ENCODE measurements at regions not wholly inside any gene's neighbourhood (a gene's known extent, or its start where the extent isn't known, plus 50 kb on each side); places are given as distances from the start of the nearest gene placed in this dataset.

- FAIRE-seq = no peak
- ChIA-PET CTCF (no interaction called here), RAD21 (ENCODE audit: unreplicated experiment) (no interaction called here), POLR2A (no interaction called here), SMC1A (ENCODE audit: uncharacterized antibody, unreplicated experiment) (interaction anchor here (0.7 kb wide), 1 partner anchor 34 kb away, joined by 3 read pairs; no protein-coding TSS in a partner anchor)
- 46% methylated on average over 2 of the region's 2 CpGs for WGBS (ENCODE audit: insufficient coverage, insufficient replicate concordance, low lambda C conversion rate, missing lambda C conversion rate)
- in situ Hi-C loops (cut with MboI) (no loop called here), intact Hi-C loops (cut with micrococcal nuclease; ENCODE audit: unreplicated experiment) (no loop called here)
- Histone ChIP-seq H3K79me2 (ENCODE audit: control insufficient read depth, insufficient read depth, low read length) (no peaks in the 10 kb centered on the region), H3K4me3 (no peak overlapping the region), H3K27ac (ENCODE audit: control insufficient read depth, insufficient read depth) (no peak overlapping the region), H3K9me3 (replicated peaks; ENCODE audit: control insufficient read depth, insufficient read depth, low read length) (no peaks in the 10 kb centered on the region; the same call in 2 of the 3 replicates), H3K4me2 (ENCODE audit: control insufficient read depth, insufficient read depth) (no peak overlapping the region), H3K9ac (ENCODE audit: control insufficient read depth, insufficient read depth, low read length) (no peak overlapping the region), H3K27me3 (replicated peaks in 1 of 2; ENCODE audit: control insufficient read depth in 2 of 2, insufficient read depth in 2 of 2, low read length in 1 of 2) (no peaks in the 10 kb centered on the region), H2AFZ (ENCODE audit: control insufficient read depth, low read depth, low read length) (no peak overlapping the region), H4K20me1 (ENCODE audit: control insufficient read depth, insufficient read depth) (no peaks in the 10 kb centered on the region), H3K4me1 (ENCODE audit: control insufficient read depth, insufficient read depth, low read length) (no peaks in the 10 kb centered on the region), H3K36me3 (ENCODE audit: control insufficient read depth in 2 of 2, insufficient read depth in 2 of 2, low read length in 1 of 2) (no peaks in the 10 kb centered on the region)
- no peak for DNase-seq (ENCODE audit: low read depth, low spot score)
- TF ChIP-seq TCF12 (IDR thresholded peaks at IDR 0.05; ENCODE audit: low read depth, low read length) = no peak
- TF ChIP-seq HDAC6 (IDR thresholded peaks at IDR 0.05; ENCODE audit: unreplicated experiment) = no peak
- no peak for TF ChIP-seq ZBTB33 (IDR thresholded peaks at IDR 0.05)
- no peak for TF ChIP-seq ZNF24 (IDR thresholded peaks at IDR 0.05)
- no peak for TF ChIP-seq USF1 (IDR thresholded peaks at IDR 0.05; ENCODE audit: borderline replicate concordance, extremely low read length, insufficient read depth, low read depth, low read length)
- TF ChIP-seq IKZF2 (IDR thresholded peaks at IDR 0.05) = no peak
- TF ChIP-seq SKIL (IDR thresholded peaks at IDR 0.05; ENCODE audit: low read depth, poor library complexity, severe bottlenecking) = no peak
- no peak for ATAC-seq
- BruUV-seq (replicated peaks) = no TSS peak
Observed at GRCh38 chr11:14593671-14594070, 49.9 kb upstream of the PDE3B start.
